IMR-90 (cell line): ENCODE measurements at regions not wholly inside any gene's neighbourhood (a gene's known extent, or its start where the extent isn't known, plus 50 kb on each side); places are given as distances from the start of the nearest gene placed in this dataset.

ENCODE experiments used
- ATAC-seq: fragments of 200-7000 bp; cut with Tn5 transposase; 2 replicates; pipeline ENCODE4 v1.9.1; 2020; ENCODE audit warnings: low read depth, mild to moderate bottlenecking, moderate library complexity
- BruUV-seq: library from RNA; stranded (reverse); fragments of 400-500 nt; replicated peaks from 2 replicates; lab custom pipeline; 2021; lab: Mats Ljungman, UMichigan
- CTCF ChIA-PET: fragments of 300-600 bp; formaldehyde crosslinking; extraction: SDS; loops from one replicate; lab custom pipeline; 2021; ENCODE audit warnings: antibody characterized with exemption; lab: Yijun Ruan, JAX
- POLR2A ChIA-PET: fragments of 300-600 bp; sonication (Branson Sonifier 250); formaldehyde crosslinking; loops from one replicate; lab custom pipeline; 2022; ENCODE audit warnings: antibody characterized with exemption; ENCODE audit not compliant: unreplicated experiment; lab: Charles Lee
- DNase-seq: peaks from one replicate; pipeline ENCODE4 v3.0.0; 2013
- H2AFZ ChIP-seq: replicated peaks from 2 replicates; pipeline ENCODE3; 2013; ENCODE audit warnings: low read length, mild to moderate bottlenecking; ENCODE audit not compliant: poor library complexity
- H2AK5ac ChIP-seq: 2 replicates; pipeline ENCODE4 v1.6.1; 2013; ENCODE audit warnings: low read depth, low read length, inconsistent platforms
- H2AK9ac ChIP-seq: replicated peaks from 2 replicates; pipeline ENCODE3; 2013; ENCODE audit warnings: mild to moderate bottlenecking, low read depth, low read length, moderate library complexity; ENCODE audit not compliant: poor library complexity
- H2BK120ac ChIP-seq: 2 replicates; pipeline ENCODE4 v1.6.1; 2013; ENCODE audit warnings: low read depth, low read length, inconsistent platforms
- H2BK15ac ChIP-seq: 3 replicates; pipeline ENCODE4 v1.6.1; 2013; ENCODE audit warnings: low read depth, low read length, inconsistent platforms
- H2BK20ac ChIP-seq: 2 replicates; pipeline ENCODE4 v1.6.1; 2013; ENCODE audit warnings: low read depth, mild to moderate bottlenecking, inconsistent platforms, low read length, moderate library complexity
- H2BK5ac ChIP-seq: 2 replicates; pipeline ENCODE4 v1.6.1; 2013; ENCODE audit warnings: mild to moderate bottlenecking, low read depth, low read length, inconsistent platforms; ENCODE audit not compliant: poor library complexity, severe bottlenecking
- H3K14ac ChIP-seq: replicated peaks from 2 replicates; pipeline ENCODE4 v1.6.1; 2013; ENCODE audit warnings: low read depth, low read length, inconsistent platforms
- H3K18ac ChIP-seq: 2 replicates; pipeline ENCODE4 v1.6.1; 2013; ENCODE audit warnings: low read depth, low read length, control low read depth
- H3K23ac ChIP-seq: 2 replicates; pipeline ENCODE4 v1.6.1; 2013; ENCODE audit warnings: low read depth, low read length, inconsistent platforms
- H3K27ac ChIP-seq: 2 replicates; pipeline ENCODE4 v1.5.1; 2013; ENCODE audit warnings: mild to moderate bottlenecking, control low read depth, low read length; ENCODE audit not compliant: insufficient read depth
- H3K27me3 ChIP-seq: 2 replicates; pipeline ENCODE4 v1.6.1; 2013; ENCODE audit warnings: low read length; ENCODE audit not compliant: control insufficient read depth, insufficient read depth
- H3K36me3 ChIP-seq: 2 replicates; pipeline ENCODE4 v1.6.1; 2013; ENCODE audit warnings: low read length, mixed read lengths; ENCODE audit not compliant: control insufficient read depth, insufficient read depth
- H3K4ac ChIP-seq: 2 replicates; pipeline ENCODE4 v1.6.1; 2013; ENCODE audit warnings: low read depth, low read length, inconsistent platforms
- H3K4me1 ChIP-seq: 2 replicates; pipeline ENCODE4 v1.6.1; 2013; ENCODE audit warnings: low read length, mixed read lengths; ENCODE audit not compliant: control insufficient read depth, insufficient read depth
- H3K4me2 ChIP-seq: 2 replicates; pipeline ENCODE4 v1.6.1; 2013; ENCODE audit warnings: low read depth, mild to moderate bottlenecking, control low read depth, low read length, moderate library complexity
- H3K4me3 ChIP-seq: 2 replicates; pipeline ENCODE4 v1.5.1; 2013; ENCODE audit warnings: low read depth, mild to moderate bottlenecking, control low read depth, low read length, moderate library complexity; ENCODE audit not compliant: insufficient read depth
- H3K56ac ChIP-seq: 2 replicates; pipeline ENCODE4 v1.6.1; 2013; ENCODE audit warnings: low read length, inconsistent platforms; ENCODE audit not compliant: insufficient read depth; ENCODE audit errors: extremely low read depth
- H3K79me1 ChIP-seq, 2 experiments: 2 replicates each; pipeline ENCODE4 v1.6.1; 2013; ENCODE audit warnings: low read length in 2 of 2, inconsistent platforms in 1 of 2, low read depth in 1 of 2
- H3K9ac ChIP-seq: 2 replicates; pipeline ENCODE4 v1.6.1; 2013; ENCODE audit warnings: low read depth, low read length, control low read depth
- H3K9me1 ChIP-seq: 2 replicates; pipeline ENCODE4 v1.6.1; 2013; ENCODE audit warnings: low read length, inconsistent platforms; ENCODE audit not compliant: insufficient read depth
- H3K9me3 ChIP-seq: 2 replicates; pipeline ENCODE4 v1.6.1; 2013; ENCODE audit warnings: low read length; ENCODE audit not compliant: control insufficient read depth, insufficient read depth
- H4K20me1 ChIP-seq: 2 replicates; pipeline ENCODE4 v1.6.1; 2013; ENCODE audit warnings: low read length, inconsistent platforms; ENCODE audit not compliant: insufficient read depth
- H4K5ac ChIP-seq: 2 replicates; pipeline ENCODE4 v1.6.1; 2013; ENCODE audit warnings: mild to moderate bottlenecking, low read depth, low read length, control low read depth
- H4K8ac ChIP-seq, 2 experiments: 2 replicates each; pipeline ENCODE4 v1.6.1; 2013; ENCODE audit warnings: low read depth in 2 of 2, low read length in 2 of 2, control low read depth in 1 of 2, inconsistent platforms in 1 of 2
- H4K91ac ChIP-seq: 2 replicates; pipeline ENCODE4 v1.6.1; 2013; ENCODE audit warnings: low read depth, low read length, inconsistent platforms; ENCODE audit not compliant: insufficient read depth
- CHD1 ChIP-seq: IDR thresholded peaks from 2 replicates; pipeline ENCODE4 v1.6.1; 2012; ENCODE audit warnings: low read depth, low read length, improper control_type of control experiment
- CTCF ChIP-seq: conservative IDR thresholded peaks from 2 replicates; pipeline ENCODE4 v1.5.1; 2012; ENCODE audit warnings: mild to moderate bottlenecking, low read depth, low read length, improper control_type of control experiment
- RCOR1 ChIP-seq: IDR thresholded peaks from 2 replicates; pipeline ENCODE4 v1.6.1; 2012; ENCODE audit warnings: mild to moderate bottlenecking, low read length, improper control_type of control experiment; ENCODE audit not compliant: insufficient replicate concordance
- WGBS, 2 experiments: methylation state at CpG; one replicate each; pipeline versions ENCODE4 v1.1.5 to v1.1.7; 2013; ENCODE audit warnings: missing lambda C conversion rate in 2 of 2; ENCODE audit not compliant: insufficient read length in 1 of 2; ENCODE audit errors: extremely low coverage in 2 of 2; 5-methylcytosine and 5-hydroxymethylcytosine counted together
- dilution Hi-C: fragments of 300-500 bp; cut with HindIII; formaldehyde crosslinking; loops from one replicate; pipeline ENCODE4 v1.14.3; 2018; ENCODE audit warnings: low sequenced_read_pairs; ENCODE audit not compliant: unreplicated experiment
- in situ Hi-C: fragments of 300-500 bp; cut with MboI; formaldehyde crosslinking; loops from 3 replicates; pipeline ENCODE4 v1.14.3; 2019; ENCODE audit warnings: low sequenced_read_pairs, inconsistent platforms, mixed read lengths
- intact Hi-C: fragments of 100-400 bp; cut with micrococcal nuclease; formaldehyde crosslinking; loops from 2 replicates; pipeline ENCODE4 v1.10.0; 2022

- Histone ChIP-seq H3K9me1 (peaks cover 7% of the 10 kb centered on the region; the same call in 1 of the 2 replicates), H3K14ac (no peak overlapping the region), H3K36me3 (no peaks in the 10 kb centered on the region), H3K4me2 (no peak overlapping the region), H2AK9ac (no peak overlapping the region), H2BK20ac (no peak overlapping the region), H2AK5ac (no peak overlapping the region), H2BK15ac (no peak overlapping the region), H2AFZ (no peak overlapping the region), H3K4ac (no peak overlapping the region), H4K5ac (no peak overlapping the region), H3K79me1 (no peaks in the 10 kb centered on the region), H4K91ac (no peak overlapping the region), H3K27me3 (peaks cover 6% of the 10 kb centered on the region; the same call in 1 of the 2 replicates), H3K56ac (no peak overlapping the region), H3K18ac (no peak overlapping the region), H2BK120ac (no peak overlapping the region), H3K4me1 (no peaks in the 10 kb centered on the region), H4K8ac (no peak overlapping the region), H3K9ac (no peak overlapping the region), H4K20me1 (no peaks in the 10 kb centered on the region), H3K23ac (no peak overlapping the region), H3K9me3 (no peaks in the 10 kb centered on the region), H3K4me3 (no peak overlapping the region), H2BK5ac (no peak overlapping the region), H3K27ac (no peak overlapping the region)
- WGBS, 2 experiments: no CpG with 5 or more reads among the region's 1 CpG
- intact Hi-C loops: loop anchor here (5.0 to 10.0 kb wide), 3 partner anchors 177 to 460 kb away; no protein-coding TSS in a partner anchor
- ChIA-PET POLR2A (no interaction called here), CTCF (interaction anchor here (0.7 to 2.2 kb wide), 13 partner anchors 10 to 539 kb away, joined by 3 to 8 read pairs (median 4); no protein-coding TSS in a partner anchor)
- DNase-seq: no peak
- dilution Hi-C loops: no loop called here
- TF ChIP-seq CTCF (no peak), CHD1 (no peak), RCOR1 (no peak)
- no TSS peak for BruUV-seq
- in situ Hi-C loops: loop anchor here (5.0 kb wide), 1 partner anchor 535 kb away; no protein-coding TSS in a partner anchor
- ATAC-seq: no peak
Observed at GRCh38 chr10:77712207-77712606, 74.6 kb upstream of the KCNMA1 start.
